EL (cell line): ENCODE measurements at regions not wholly inside any gene's neighbourhood (a gene's known extent, or its start where the extent isn't known, plus 50 kb on each side); places are given as distances from the start of the nearest gene placed in this dataset.

ENCODE experiments used
- DNase-seq: peaks from one replicate; pipeline ENCODE4 v3.0.0-alpha.2; 2016

GRCh38 chr14:96638041-96638855 is 136.1 kb downstream of the PAPOLA start:
- no peak for DNase-seq

- DNase-seq = no peak
These were observed 137.4 kb downstream of the PAPOLA start for GRCh38 chr14:96639550-96639949.

GRCh38 chr14:96648506-96649326 is 146.5 kb downstream of the PAPOLA start:
- DNase-seq = no peak

GRCh38 chr14:96649327-96649601 is 147.1 kb downstream of the PAPOLA start:
- DNase-seq = no peak

- DNase-seq = no peak
These were observed 143.6 kb upstream of the VRK1 start for GRCh38 chr14:96653597-96653996.

- DNase-seq = no peak
These were observed 138.6 kb upstream of the VRK1 start for GRCh38 chr14:96658611-96659010.

GRCh38 chr14:96660123-96660522 is 137.1 kb upstream of the VRK1 start:
- no peak for DNase-seq

GRCh38 chr14:96660667-96661066 is 136.5 kb upstream of the VRK1 start:
- no peak for DNase-seq

GRCh38 chr14:96661244-96661969 is 135.8 kb upstream of the VRK1 start:
- DNase-seq = no peak

GRCh38 chr14:96662116-96662970 is 134.8 kb upstream of the VRK1 start:
- no peak for DNase-seq

GRCh38 chr14:96663076-96663475 is 134.1 kb upstream of the VRK1 start:
- no peak for DNase-seq

- no peak for DNase-seq
These were observed 133.6 kb upstream of the VRK1 start for GRCh38 chr14:96663491-96664067.

GRCh38 chr14:96666088-96666487 is 131.1 kb upstream of the VRK1 start:
- no peak for DNase-seq

- no peak for DNase-seq
These were observed 126.8 kb upstream of the VRK1 start for GRCh38 chr14:96670391-96670790.

GRCh38 chr14:96671218-96671617 is 126.0 kb upstream of the VRK1 start:
- no peak for DNase-seq

- DNase-seq = no peak
These were observed 123.5 kb upstream of the VRK1 start for GRCh38 chr14:96673706-96674105.

GRCh38 chr14:96674121-96674520 is 123.1 kb upstream of the VRK1 start:
- no peak for DNase-seq

GRCh38 chr14:96676166-96676565 is 121.0 kb upstream of the VRK1 start:
- no peak for DNase-seq

GRCh38 chr14:96681829-96682228 is 115.4 kb upstream of the VRK1 start:
- DNase-seq = peak; percentile 61

- DNase-seq = no peak
These were observed 114.8 kb upstream of the VRK1 start for GRCh38 chr14:96682401-96682800.

- DNase-seq = peak; percentile 3
These were observed 113.5 kb upstream of the VRK1 start for GRCh38 chr14:96683562-96684289.

- DNase-seq = no peak
These were observed 111.1 kb upstream of the VRK1 start for GRCh38 chr14:96686126-96686525.
